Tibial artery (tissue), 4 donors: ENCODE measurements at regions not wholly inside any gene's neighbourhood (a gene's known extent, or its start where the extent isn't known, plus 50 kb on each side); places are given as distances from the start of the nearest gene placed in this dataset.
"Not testable (repeated sequence)": the region's sequence is repeated elsewhere in the genome, so short reads cannot be mapped to it uniquely, and the experiment has no call there.

Experiments used
- DNase-seq, 2 donors: peaks; one replicate each; pipeline ENCODE4 v3.0.0-alpha.2; 2019
- H3K27ac ChIP-seq, 2 donors: fragments of 200-600 bp; sonication (generic) in 1 of 2; 1 replicate in 1 of 2; 2 replicates in 1 of 2; pipeline ENCODE4 v1.5.1; 2018 to 2019; ENCODE audit warnings: mild to moderate bottlenecking in 1 of 2
- H3K27me3 ChIP-seq, 2 donors: fragments of 200-600 bp; sonication (generic) in 1 of 2; one replicate each; pipeline versions ENCODE4 v1.5.1 to v1.6.0; 2016 to 2019
- H3K36me3 ChIP-seq, 3 donors: fragments of 200-600 bp; sonication (generic) in 2 of 3; one replicate each; pipeline ENCODE4 v1.5.1; 2016 to 2019; ENCODE audit warnings: mild to moderate bottlenecking in 2 of 3
- H3K4me1 ChIP-seq, 4 donors: fragments of 200-600 bp; sonication (generic) in 2 of 4; 1 replicate in 3 of 4; 2 replicates in 1 of 4; pipeline ENCODE4 v1.5.1; 2016 to 2019
- H3K4me3 ChIP-seq, 2 donors: fragments of 200-600 bp; sonication (generic) in 1 of 2; 1 replicate in 1 of 2; 2 replicates in 1 of 2; pipeline ENCODE4 v1.5.1; 2018 to 2019; ENCODE audit warnings: mild to moderate bottlenecking in 2 of 2
- H3K9me3 ChIP-seq, 3 donors: fragments of 200-600 bp; sonication (generic) in 1 of 3; one replicate each; pipeline ENCODE4 v1.5.1; 2016 to 2019
- CTCF ChIP-seq, 2 experiments: fragments of 200-600 bp in 1 of 2; fragments of 450-650 bp in 1 of 2; IDR thresholded peaks; one replicate each; pipeline ENCODE4 v1.5.1; 2017 to 2019; ENCODE audit warnings: antibody characterized with exemption in 2 of 2, mild to moderate bottlenecking in 1 of 2, moderate library complexity in 1 of 2
- intact Hi-C: fragments of 100-400 bp; cut with DNase I; formaldehyde crosslinking; loops from one replicate; pipeline ENCODE4 v1.15.0; 2023; ENCODE audit warnings: low total_unique reads

GRCh38 chr14:29982171-29982570 is 54.5 kb upstream of the PRKD1 start:
- DNase-seq: no peak
- TF ChIP-seq CTCF (IDR thresholded peaks at IDR 0.05): no peak
- Histone ChIP-seq H3K27me3 (no peaks in the 10 kb centered on the region), H3K36me3 (no peaks in the 10 kb centered on the region), H3K4me1 (no peaks in the 10 kb centered on the region), H3K9me3 (peaks cover 0 to under 1% (median 0%) of the 10 kb centered on the region in 3 donors), H3K27ac (no peak overlapping the region), H3K4me3 (no peak overlapping the region)
- intact Hi-C loops: no loop called here

- no peak for TF ChIP-seq CTCF (IDR thresholded peaks at IDR 0.05)
- no peak for DNase-seq
- H3K4me3 ChIP-seq: no peak overlapping the region
- H3K36me3 ChIP-seq: no peaks in the 10 kb centered on the region
- no peaks in the 10 kb centered on the region for H3K4me1 ChIP-seq
- no peak overlapping the region for H3K27ac ChIP-seq
- H3K9me3 ChIP-seq: no peaks in the 10 kb centered on the region
- intact Hi-C loops: no loop called here
- no peaks in the 10 kb centered on the region for H3K27me3 ChIP-seq
Measured at GRCh38 chr14:29982993-29983392, 55.3 kb upstream of the PRKD1 start.

GRCh38 chr14:29990344-29990857 is 62.8 kb upstream of the PRKD1 start:
- H3K9me3 ChIP-seq, intact Hi-C loops, H3K4me3 ChIP-seq, H3K27ac ChIP-seq, H3K36me3 ChIP-seq, H3K4me1 ChIP-seq, DNase-seq, H3K27me3 ChIP-seq: not testable (repeated sequence)

GRCh38 chr14:29990993-29991392 is 63.3 kb upstream of the PRKD1 start:
- TF ChIP-seq CTCF (IDR thresholded peaks at IDR 0.05): no peak
- H3K9me3 ChIP-seq: no peaks in the 10 kb centered on the region
- H3K36me3 ChIP-seq: no peaks in the 10 kb centered on the region

GRCh38 chr14:29993143-29993542 is 65.5 kb upstream of the PRKD1 start:
- Histone ChIP-seq H3K9me3 (no peaks in the 10 kb centered on the region), H3K4me1 (no peaks in the 10 kb centered on the region), H3K27ac (no peak overlapping the region), H3K36me3 (no peaks in the 10 kb centered on the region), H3K27me3 (no peaks in the 10 kb centered on the region), H3K4me3 (no peak overlapping the region)
- DNase-seq: no peak
- TF ChIP-seq CTCF (IDR thresholded peaks at IDR 0.05): no peak
- intact Hi-C loops: no loop called here

More at GRCh38 chr14:29990993-29991392, 63.3 kb upstream of the PRKD1 start:
- no peak overlapping the region for H3K4me3 ChIP-seq
- H3K4me1 ChIP-seq: no peaks in the 10 kb centered on the region
- no peaks in the 10 kb centered on the region for H3K27me3 ChIP-seq
- no peak for DNase-seq
- no peak overlapping the region for H3K27ac ChIP-seq
- intact Hi-C loops: no loop called here

- no peaks in the 10 kb centered on the region for H3K36me3 ChIP-seq
- no peak for TF ChIP-seq CTCF (IDR thresholded peaks at IDR 0.05)
- H3K9me3 ChIP-seq: no peaks in the 10 kb centered on the region
- H3K4me3 ChIP-seq: no peak overlapping the region
- no peak overlapping the region for H3K27ac ChIP-seq
- intact Hi-C loops: no loop called here
- DNase-seq: no peak
- no peaks in the 10 kb centered on the region for H3K27me3 ChIP-seq
- no peaks in the 10 kb centered on the region for H3K4me1 ChIP-seq
Measured at GRCh38 chr14:29999013-29999539, 71.4 kb upstream of the PRKD1 start.
